HG03095 (cell line): ENCODE measurements at regions not wholly inside any gene's neighbourhood (a gene's known extent, or its start where the extent isn't known, plus 50 kb on each side); places are given as distances from the start of the nearest gene placed in this dataset.
A peak's percentile ranks its signal among the peaks of the same experiment; 100 is the strongest.
"Not testable (repeated sequence)": the region's sequence is repeated elsewhere in the genome, so short reads cannot be mapped to it uniquely, and the experiment has no call there.

ENCODE experiments used
- ATAC-seq: cut with Tn5 transposase; IDR thresholded peaks from one replicate; pipeline ENCODE4 v1.9.1; 2021; ENCODE audit warnings: moderate library complexity; ENCODE audit not compliant: unreplicated experiment

- no peak for ATAC-seq
These were observed 1009.2 kb upstream of the GJE1 start for GRCh38 chr6:141123497-141123896.

GRCh38 chr6:141123049-141123448 lies 1009.7 kb upstream of the GJE1 start:
- no peak for ATAC-seq

- ATAC-seq = no peak
These were observed 1013.7 kb upstream of the GJE1 start for GRCh38 chr6:141118991-141119390.

GRCh38 chr6:141117874-141118273 lies 1014.9 kb upstream of the GJE1 start:
- ATAC-seq = no peak

GRCh38 chr6:141110481-141110880 lies 1022.2 kb upstream of the GJE1 start:
- ATAC-seq = no peak

- ATAC-seq = no peak
These were observed 1025.0 kb upstream of the GJE1 start for GRCh38 chr6:141107591-141108160.

GRCh38 chr6:141105481-141105880 lies 1027.2 kb upstream of the GJE1 start:
- no peak for ATAC-seq

GRCh38 chr6:141103246-141103645 lies 1029.5 kb upstream of the GJE1 start:
- no peak for ATAC-seq

- ATAC-seq = no peak
These were observed 1035.3 kb upstream of the GJE1 start for GRCh38 chr6:141097471-141097870.

- no peak for ATAC-seq
These were observed 1037.4 kb upstream of the GJE1 start for GRCh38 chr6:141095308-141095707.

GRCh38 chr6:141088171-141088570 lies 1044.6 kb upstream of the GJE1 start:
- no peak for ATAC-seq

GRCh38 chr6:141077355-141078333 lies 1055.1 kb upstream of the GJE1 start:
- ATAC-seq = peak; percentile 97

GRCh38 chr6:141057761-141058160 lies 1075.0 kb upstream of the GJE1 start:
- no peak for ATAC-seq

GRCh38 chr6:141056945-141057625 lies 1075.6 kb upstream of the GJE1 start:
- no peak for ATAC-seq

GRCh38 chr6:141050471-141050870 lies 1082.3 kb upstream of the GJE1 start:
- no peak for ATAC-seq

GRCh38 chr6:141048451-141048850 lies 1084.3 kb upstream of the GJE1 start:
- ATAC-seq = no peak

GRCh38 chr6:141046496-141046895 lies 1086.2 kb upstream of the GJE1 start:
- not testable (repeated sequence) for ATAC-seq

- ATAC-seq = no peak
These were observed 1091.1 kb upstream of the GJE1 start for GRCh38 chr6:141041596-141042087.

GRCh38 chr6:141035312-141036200 lies 1097.2 kb upstream of the GJE1 start:
- ATAC-seq = no peak

- no peak for ATAC-seq
These were observed 1099.6 kb upstream of the GJE1 start for GRCh38 chr6:141033101-141033500.

GRCh38 chr6:141029908-141030307 lies 1102.8 kb upstream of the GJE1 start:
- no peak for ATAC-seq
